GM12878 (cell line): ENCODE measurements at regions not wholly inside any gene's neighbourhood (a gene's known extent, or its start where the extent isn't known, plus 50 kb on each side); places are given as distances from the start of the nearest gene placed in this dataset.

Experiments used
- ATAC-seq: fragments of 200-7000 bp; cut with Tn5 transposase; 3 replicates; pipeline ENCODE4 v1.9.1; 2020; ENCODE audit warnings: mild to moderate bottlenecking, moderate library complexity
- BruUV-seq: library from RNA; stranded (reverse); fragments of 400-500 nt; replicated peaks from 2 replicates; lab custom pipeline; 2021; lab: Mats Ljungman, UMichigan
- CTCF ChIA-PET: fragments of 300-600 bp; sonication (Branson Sonifier 250); formaldehyde crosslinking; extraction: SDS; loops from one replicate; lab custom pipeline; 2021; ENCODE audit warnings: inconsistent platforms; lab: Yijun Ruan, JAX
- POLR2A ChIA-PET: fragments of 350-600 bp; formaldehyde crosslinking; extraction: SDS; loops from one replicate; lab custom pipeline; 2021; ENCODE audit warnings: inconsistent platforms; lab: Charles Lee
- RAD21 ChIA-PET: fragments of 300-600 bp; sonication (Branson Sonifier 250); formaldehyde crosslinking; loops from one replicate; lab custom pipeline; 2023; ENCODE audit warnings: antibody characterized with exemption; ENCODE audit not compliant: unreplicated experiment; lab: Charles Lee
- SMC1A ChIA-PET: fragments of 300-600 bp; sonication (Branson Sonifier 250); formaldehyde crosslinking; loops from one replicate; lab custom pipeline; 2023; ENCODE audit not compliant: unreplicated experiment, uncharacterized antibody; lab: Charles Lee
- DNase-seq: peaks from one replicate; pipeline ENCODE4 v3.0.0-alpha.2; 2011; ENCODE audit warnings: low read depth, low spot score
- FAIRE-seq: peaks from 3 replicates; lab custom pipeline; 2011; peaks lifted over from hg19 to GRCh38; lab: Jason Lieb, UNC
- H2AFZ ChIP-seq: 2 replicates; pipeline ENCODE4 v1.6.0; 2011; ENCODE audit warnings: low read depth, low read length, control low read depth; ENCODE audit not compliant: control insufficient read depth
- H3K27ac ChIP-seq: 2 replicates; pipeline ENCODE4 v1.5.1; 2011; ENCODE audit warnings: control low read depth; ENCODE audit not compliant: control insufficient read depth, insufficient read depth
- H3K27me3 ChIP-seq, 2 experiments: replicated peaks in 1 of 2; 2 replicates each; pipeline versions ENCODE4 v1.6.0 to v1.6.1; 2011; ENCODE audit warnings: low read length in 1 of 2; ENCODE audit not compliant: control insufficient read depth in 2 of 2, insufficient read depth in 2 of 2
- H3K36me3 ChIP-seq, 2 experiments: 2 replicates each; pipeline ENCODE4 v1.5.1; 2011; ENCODE audit warnings: low read length in 1 of 2; ENCODE audit not compliant: control insufficient read depth in 2 of 2, insufficient read depth in 2 of 2
- H3K4me1 ChIP-seq: 2 replicates; pipeline ENCODE4 v1.6.1; 2011; ENCODE audit warnings: mild to moderate bottlenecking, low read length, moderate library complexity, mixed read lengths; ENCODE audit not compliant: control insufficient read depth, insufficient read depth
- H3K4me2 ChIP-seq: 2 replicates; pipeline ENCODE4 v1.6.0; 2011; ENCODE audit warnings: control low read depth; ENCODE audit not compliant: control insufficient read depth, insufficient read depth
- H3K4me3 ChIP-seq: fragments of 200-600 bp; sonication (generic); 2 replicates; pipeline ENCODE4 v1.5.1; 2016
- H3K79me2 ChIP-seq: 2 replicates; pipeline ENCODE4 v1.6.0; 2011; ENCODE audit warnings: low read length; ENCODE audit not compliant: control insufficient read depth, insufficient read depth
- H3K9ac ChIP-seq: 2 replicates; pipeline ENCODE4 v1.8.0; 2011; ENCODE audit warnings: low read length, control low read depth, mixed read lengths; ENCODE audit not compliant: control insufficient read depth, insufficient read depth
- H3K9me3 ChIP-seq: replicated peaks from 3 replicates; pipeline ENCODE4 v1.5.1; 2011; ENCODE audit warnings: mild to moderate bottlenecking, low read length; ENCODE audit not compliant: control insufficient read depth, insufficient read depth
- H4K20me1 ChIP-seq: 2 replicates; pipeline ENCODE4 v1.6.0; 2011; ENCODE audit not compliant: control insufficient read depth, insufficient read depth
- RUNX3 ChIP-seq: IDR thresholded peaks from 2 replicates; pipeline ENCODE4 v1.6.1; 2012; ENCODE audit warnings: low read length, inconsistent platforms
- WRNIP1 ChIP-seq: IDR thresholded peaks from 2 replicates; pipeline ENCODE4 v1.6.1; 2011; ENCODE audit warnings: low read depth, low read length, improper control_type of control experiment, borderline replicate concordance
- WGBS: methylation state at CpG from one replicate; pipeline ENCODE4 v1.1.6; 2016; ENCODE audit warnings: low lambda C conversion rate; ENCODE audit not compliant: insufficient replicate concordance, insufficient coverage; ENCODE audit errors: missing lambda C conversion rate; 5-methylcytosine and 5-hydroxymethylcytosine counted together
- in situ Hi-C: fragments of 300-500 bp; cut with MboI; formaldehyde crosslinking; loops from 9 replicates; pipeline ENCODE4 v1.14.3; 2018; ENCODE audit warnings: mixed read lengths
- intact Hi-C: fragments of 100-400 bp; cut with micrococcal nuclease; formaldehyde crosslinking; loops from one replicate; pipeline ENCODE4 v1.14.2; 2022; ENCODE audit not compliant: unreplicated experiment
- TF ChIP-seq, protein P1 (sequence below): IDR thresholded peaks from 2 replicates; pipeline ENCODE4 v1.6.1; 2011; ENCODE audit warnings: borderline replicate concordance, low read depth, mild to moderate bottlenecking, moderate library complexity, mixed read lengths, low read length; ENCODE audit not compliant: insufficient read depth; ENCODE audit errors: extremely low read length

DNA sequence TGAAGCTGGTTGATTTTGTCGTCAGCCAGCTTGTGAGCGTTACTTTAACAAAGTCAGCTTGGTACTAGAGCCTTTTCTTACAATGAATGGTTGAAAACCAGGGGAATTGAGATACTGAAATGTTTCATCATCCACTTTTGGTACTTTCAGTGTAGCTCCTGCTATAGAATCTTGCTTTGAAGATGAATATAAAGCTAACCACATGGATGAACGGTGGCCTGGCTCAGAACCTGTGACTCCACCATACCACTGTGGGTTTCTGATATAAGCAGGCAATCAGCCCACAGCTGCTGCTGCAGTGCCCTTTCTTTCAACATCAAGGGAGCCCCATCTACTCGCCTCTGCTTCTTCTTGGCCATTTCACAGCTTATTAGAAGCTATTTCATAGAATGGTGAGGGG is 53.2 kb upstream of the GPR45 start:
- no peaks in the 10 kb centered on the region for H3K79me2 ChIP-seq
- DNase-seq (no peak), ATAC-seq (no peak), FAIRE-seq (no peak)
- no peak overlapping the region for H3K4me2 ChIP-seq
- intact Hi-C loops (no loop called here), in situ Hi-C loops (no loop called here)
- no peak overlapping the region for H3K4me3 ChIP-seq
- H3K9ac ChIP-seq = no peak overlapping the region
- ChIA-PET CTCF (no interaction called here), POLR2A (no interaction called here), RAD21 (no interaction called here), SMC1A (interaction anchor here (0.6 to 0.8 kb wide), 2 partner anchors 14 to 57 kb away, joined by 3 read pairs; no protein-coding TSS in a partner anchor)
- H3K27ac ChIP-seq = no peak overlapping the region
- no peaks in the 10 kb centered on the region; the same call in 1 of the 2 replicates for H4K20me1 ChIP-seq
- 0% methylated on average over 4 of the region's 4 CpGs for WGBS
- H2AFZ ChIP-seq = no peak overlapping the region
- H3K9me3 ChIP-seq = no peaks in the 10 kb centered on the region; the same call in 2 of the 3 replicates
- no peaks in the 10 kb centered on the region; a peak in 1 of 4 replicates for H3K27me3 ChIP-seq
- peaks cover 10% of the 10 kb centered on the region for H3K4me1 ChIP-seq
- no peaks in the 10 kb centered on the region for H3K36me3 ChIP-seq
- TF ChIP-seq, protein P1, sequence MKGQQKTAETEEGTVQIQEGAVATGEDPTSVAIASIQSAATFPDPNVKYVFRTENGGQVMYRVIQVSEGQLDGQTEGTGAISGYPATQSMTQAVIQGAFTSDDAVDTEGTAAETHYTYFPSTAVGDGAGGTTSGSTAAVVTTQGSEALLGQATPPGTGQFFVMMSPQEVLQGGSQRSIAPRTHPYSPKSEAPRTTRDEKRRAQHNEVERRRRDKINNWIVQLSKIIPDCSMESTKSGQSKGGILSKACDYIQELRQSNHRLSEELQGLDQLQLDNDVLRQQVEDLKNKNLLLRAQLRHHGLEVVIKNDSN = no peak
- TF ChIP-seq WRNIP1 (no peak), RUNX3 (peak; percentile 63; the same call in 1 of the 2 replicates)
- no TSS peak for BruUV-seq
